Tibial artery (tissue), 4 donors: ENCODE measurements at regions not wholly inside any gene's neighbourhood (a gene's known extent, or its start where the extent isn't known, plus 50 kb on each side); places are given as distances from the start of the nearest gene placed in this dataset.
A peak's percentile ranks its signal among the peaks of the same experiment; 100 is the strongest.

Source experiments
- DNase-seq, 2 donors: peaks; one replicate each; pipeline ENCODE4 v3.0.0-alpha.2; 2019
- H3K27ac ChIP-seq, 2 donors: fragments of 200-600 bp; sonication (generic) in 1 of 2; 1 replicate in 1 of 2; 2 replicates in 1 of 2; pipeline ENCODE4 v1.5.1; 2018 to 2019; ENCODE audit warnings: mild to moderate bottlenecking in 1 of 2
- H3K27me3 ChIP-seq, 2 donors: fragments of 200-600 bp; sonication (generic) in 1 of 2; one replicate each; pipeline versions ENCODE4 v1.5.1 to v1.6.0; 2016 to 2019
- H3K36me3 ChIP-seq, 3 donors: fragments of 200-600 bp; sonication (generic) in 2 of 3; one replicate each; pipeline ENCODE4 v1.5.1; 2016 to 2019; ENCODE audit warnings: mild to moderate bottlenecking in 2 of 3
- H3K4me1 ChIP-seq, 4 donors: fragments of 200-600 bp; sonication (generic) in 2 of 4; 1 replicate in 3 of 4; 2 replicates in 1 of 4; pipeline ENCODE4 v1.5.1; 2016 to 2019
- H3K4me3 ChIP-seq, 2 donors: fragments of 200-600 bp; sonication (generic) in 1 of 2; 1 replicate in 1 of 2; 2 replicates in 1 of 2; pipeline ENCODE4 v1.5.1; 2018 to 2019; ENCODE audit warnings: mild to moderate bottlenecking in 2 of 2
- H3K9me3 ChIP-seq, 3 donors: fragments of 200-600 bp; sonication (generic) in 1 of 3; one replicate each; pipeline ENCODE4 v1.5.1; 2016 to 2019
- CTCF ChIP-seq, 2 experiments: fragments of 200-600 bp in 1 of 2; fragments of 450-650 bp in 1 of 2; IDR thresholded peaks; one replicate each; pipeline ENCODE4 v1.5.1; 2017 to 2019; ENCODE audit warnings: antibody characterized with exemption in 2 of 2, mild to moderate bottlenecking in 1 of 2, moderate library complexity in 1 of 2
- intact Hi-C: fragments of 100-400 bp; cut with DNase I; formaldehyde crosslinking; loops from one replicate; pipeline ENCODE4 v1.15.0; 2023; ENCODE audit warnings: low total_unique reads

GRCh38 chr1:115475901-115476300, 137.9 kb upstream of the NGF start:
- H3K27ac ChIP-seq: no peak overlapping the region

GRCh38 chr1:115475252-115475651, 137.2 kb upstream of the NGF start:
- TF ChIP-seq CTCF (IDR thresholded peaks at IDR 0.05): no peak
- peaks cover 0 to 7% (median 2%) of the 10 kb centered on the region in 4 donors for H3K4me1 ChIP-seq
- DNase-seq: no peak
- H3K9me3 ChIP-seq: no peaks in the 10 kb centered on the region
- no peak overlapping the region for H3K27ac ChIP-seq
- no peaks in the 10 kb centered on the region for H3K36me3 ChIP-seq
- no peak overlapping the region for H3K4me3 ChIP-seq
- intact Hi-C loops: loop anchor here (10.0 kb wide), 1 partner anchor 490 kb away; no protein-coding TSS in a partner anchor
- H3K27me3 ChIP-seq: no peaks in the 10 kb centered on the region

More at GRCh38 chr1:115475901-115476300, 137.9 kb upstream of the NGF start:
- no peak for DNase-seq
- Histone ChIP-seq H3K36me3 (no peaks in the 10 kb centered on the region), H3K4me3 (no peak overlapping the region), H3K9me3 (no peaks in the 10 kb centered on the region), H3K27me3 (no peaks in the 10 kb centered on the region), H3K4me1 (peaks cover 0 to 7% (median 2%) of the 10 kb centered on the region in 4 donors)
- intact Hi-C loops: loop anchor here (10.0 kb wide), 1 partner anchor 491 kb away; no protein-coding TSS in a partner anchor
- TF ChIP-seq CTCF (IDR thresholded peaks at IDR 0.05): no peak

GRCh38 chr1:115473986-115474565, 136.0 kb upstream of the NGF start:
- no peak for TF ChIP-seq CTCF (IDR thresholded peaks at IDR 0.05)
- no peaks in the 10 kb centered on the region for H3K36me3 ChIP-seq
- H3K27ac ChIP-seq: no peak overlapping the region
- H3K27me3 ChIP-seq: no peaks in the 10 kb centered on the region
- intact Hi-C loops: loop anchor here (10.0 kb wide), 1 partner anchor 489 kb away; no protein-coding TSS in a partner anchor
- H3K4me1 ChIP-seq: peaks cover 0 to 4% (median under 1%) of the 10 kb centered on the region in 4 donors
- DNase-seq: no peak
- no peak overlapping the region for H3K4me3 ChIP-seq
- H3K9me3 ChIP-seq: no peaks in the 10 kb centered on the region

GRCh38 chr1:115469703-115470476, 131.8 kb upstream of the NGF start:
- Histone ChIP-seq H3K27ac (no peak overlapping the region), H3K9me3 (no peaks in the 10 kb centered on the region), H3K4me1 (no peaks in the 10 kb centered on the region), H3K4me3 (no peak overlapping the region), H3K36me3 (no peaks in the 10 kb centered on the region), H3K27me3 (no peaks in the 10 kb centered on the region)
- intact Hi-C loops: loop anchor here (10.0 kb wide), 2 partner anchors 125 to 485 kb away; no protein-coding TSS in a partner anchor
- no peak for DNase-seq
- TF ChIP-seq CTCF (IDR thresholded peaks at IDR 0.05): peak; percentile 85 to 93

GRCh38 chr1:115467790-115468189, 129.7 kb upstream of the NGF start:
- Histone ChIP-seq H3K27ac (no peak overlapping the region), H3K27me3 (no peaks in the 10 kb centered on the region), H3K9me3 (no peaks in the 10 kb centered on the region), H3K36me3 (no peaks in the 10 kb centered on the region), H3K4me3 (no peak overlapping the region), H3K4me1 (no peaks in the 10 kb centered on the region)
- TF ChIP-seq CTCF (IDR thresholded peaks at IDR 0.05): no peak
- DNase-seq: no peak
- intact Hi-C loops: loop anchor here (10.0 kb wide), 1 partner anchor 127 kb away; no protein-coding TSS in a partner anchor
